Hematopoietic multipotent progenitor cell treated with erythropoietin and hydrocortisone succinate and interleukin-3 and kit ligand, for 15 days (in vitro differentiated cells): ENCODE measurements at regions not wholly inside any gene's neighbourhood (a gene's known extent, or its start where the extent isn't known, plus 50 kb on each side); places are given as distances from the start of the nearest gene placed in this dataset.

Experiments used
- DNase-seq: peaks from one replicate; pipeline ENCODE4 v3.0.0-alpha.2; 2015; ENCODE audit warnings: low spot score

DNA sequence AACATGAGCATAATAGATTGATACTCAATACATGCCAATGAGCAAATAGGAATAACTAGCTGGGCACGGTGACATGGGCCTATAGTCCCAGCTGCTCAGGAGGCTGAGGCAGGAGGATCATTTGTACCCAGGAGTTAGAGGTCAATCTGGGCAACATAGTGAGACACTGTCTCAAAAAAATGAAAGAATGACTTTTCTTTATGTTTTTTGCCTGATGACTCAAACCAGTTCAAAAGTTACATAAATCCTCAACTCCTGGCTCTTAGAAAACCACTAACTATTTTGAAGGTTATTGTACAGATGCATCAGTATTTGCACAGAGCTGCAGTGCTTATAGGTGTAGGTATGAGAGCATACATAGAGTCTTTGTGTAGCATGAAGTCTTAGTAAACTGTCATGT lies 219.2 kb upstream of the RGS6 start:
- DNase-seq, result no peak

DNA sequence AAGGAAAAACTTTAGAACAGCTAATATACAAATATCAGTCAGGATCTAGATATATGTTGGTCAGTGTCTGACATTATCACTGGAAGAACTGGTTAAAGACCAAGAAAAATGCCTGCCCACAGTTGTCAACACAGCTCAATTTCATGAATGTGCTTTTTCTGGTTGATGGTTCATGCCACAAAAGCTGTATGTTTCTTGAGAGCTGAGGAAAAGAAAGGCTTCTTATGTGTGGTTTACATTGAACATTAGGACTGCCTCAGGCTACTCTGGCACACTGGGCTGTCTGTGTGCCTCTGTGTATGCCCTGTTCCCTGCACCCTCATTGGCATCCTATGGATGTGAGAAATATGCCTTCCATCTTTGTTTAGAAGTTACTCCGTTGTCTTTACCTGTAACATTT lies 218.8 kb upstream of the RGS6 start:
- DNase-seq, result no peak

DNA sequence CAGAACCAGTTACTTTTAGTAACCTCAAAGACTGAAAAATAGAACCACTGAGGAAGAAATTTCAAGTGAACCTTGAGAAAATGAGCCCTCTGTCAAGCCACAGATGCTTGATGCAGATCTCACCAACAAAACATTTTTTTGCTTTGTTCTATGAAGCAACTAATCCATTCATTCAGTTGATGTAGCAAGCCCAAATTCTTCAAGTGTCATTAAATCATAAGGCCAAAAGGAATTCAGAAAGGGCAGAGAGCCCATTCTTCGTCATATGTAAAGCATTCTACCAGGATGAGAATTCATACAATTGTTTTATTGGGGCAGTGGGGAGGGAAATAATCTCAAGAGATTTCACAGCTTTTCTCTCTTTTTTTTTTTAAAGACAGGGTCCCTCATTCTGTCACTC lies 218.0 kb upstream of the RGS6 start:
- no peak for DNase-seq

DNA sequence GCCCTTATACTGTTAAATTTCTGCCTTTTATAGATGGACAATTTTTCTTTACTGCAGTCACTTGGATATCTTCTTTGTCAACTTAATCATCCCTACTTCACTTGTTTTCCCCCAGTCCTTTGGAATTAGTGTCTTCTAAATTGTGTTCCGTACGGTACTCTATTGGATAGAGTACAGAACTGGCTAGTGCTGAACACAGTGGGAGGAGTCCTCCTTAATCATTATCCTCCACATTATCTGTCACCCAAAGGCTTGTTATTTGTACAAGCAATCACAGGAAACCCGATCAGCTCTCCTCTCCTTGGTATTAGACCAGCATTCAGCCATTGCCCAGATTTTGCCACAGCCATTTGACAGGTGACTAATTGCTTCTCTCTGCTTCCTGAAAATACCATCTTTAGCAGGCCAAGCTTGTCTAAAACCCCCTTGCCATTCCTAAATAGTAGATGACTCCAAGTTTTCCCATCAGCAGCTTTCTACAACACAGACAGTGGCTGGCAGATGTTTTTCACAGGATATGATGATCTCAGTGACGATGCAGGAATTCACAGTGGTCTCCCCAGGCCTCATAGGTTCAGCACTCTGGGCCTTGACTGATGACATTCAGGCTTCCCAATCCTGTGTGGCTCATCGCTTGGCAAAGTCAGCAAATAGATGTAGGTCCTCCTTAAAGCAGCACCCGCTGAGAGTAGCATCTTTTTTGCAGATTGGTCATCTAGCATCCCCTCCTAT lies 216.0 kb upstream of the RGS6 start:
- no peak for DNase-seq

- peak; percentile 39 for DNase-seq
These were observed 211.1 kb upstream of the RGS6 start for GRCh38 chr14:71720978-71721624.

DNA sequence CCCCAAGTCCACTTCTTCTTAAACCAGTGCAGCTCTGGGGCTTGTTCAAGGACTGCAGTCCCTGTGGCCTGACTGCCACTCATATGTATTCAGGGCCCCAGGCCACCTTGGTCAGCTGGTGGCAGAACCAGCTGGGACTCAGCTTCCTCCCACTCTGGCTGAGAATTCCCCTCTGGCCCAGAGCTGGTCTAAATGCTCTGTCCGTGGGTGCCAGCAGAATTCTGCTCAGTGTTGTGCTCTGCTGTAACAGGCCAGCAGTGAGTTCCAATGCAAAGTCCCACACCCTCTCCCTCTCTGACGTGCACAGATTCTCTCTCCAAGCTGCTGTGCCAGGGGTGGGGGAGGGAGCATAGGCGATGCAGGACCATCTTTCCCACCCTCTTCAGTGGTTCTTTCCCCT lies 210.4 kb upstream of the RGS6 start:
- DNase-seq, result no peak

GRCh38 chr14:71722885-71723284 lies 209.3 kb upstream of the RGS6 start:
- no peak for DNase-seq

DNA sequence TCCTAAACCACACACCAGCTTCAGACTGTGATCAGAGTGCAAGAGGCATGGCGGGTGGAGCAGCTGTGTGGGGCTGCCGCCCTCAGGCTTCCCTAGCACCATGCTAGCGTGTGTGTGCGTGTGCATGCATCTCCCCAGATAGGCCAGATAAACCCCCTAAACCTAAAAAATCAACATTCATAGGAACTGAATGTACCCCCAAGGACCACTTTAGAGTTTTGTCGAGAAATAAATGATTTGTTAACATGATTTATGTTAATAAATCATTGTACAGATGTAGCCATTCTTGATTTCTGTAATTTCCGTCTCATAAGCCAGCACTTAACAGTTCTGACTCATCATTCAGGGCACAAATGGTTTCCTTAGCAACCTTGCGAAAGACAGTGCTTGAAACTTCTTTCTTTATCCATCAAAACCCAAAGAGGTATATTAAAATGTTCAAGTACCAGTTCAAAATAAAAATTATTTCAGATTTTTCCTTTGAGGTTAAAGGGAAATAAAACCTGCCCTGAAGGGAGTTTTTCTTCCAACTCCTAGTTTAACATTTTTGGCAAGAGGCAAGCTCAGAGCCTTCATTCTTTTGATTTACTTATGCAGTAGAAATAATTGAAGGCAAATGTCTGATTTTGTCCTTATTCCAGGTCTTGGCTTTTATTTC lies 206.2 kb upstream of the RGS6 start:
- no peak for DNase-seq

- no peak for DNase-seq
These were observed 205.6 kb upstream of the RGS6 start for GRCh38 chr14:71726580-71727021.

GRCh38 chr14:71728386-71728785 lies 203.8 kb upstream of the RGS6 start:
- DNase-seq, result no peak

- no peak for DNase-seq
These were observed 202.6 kb upstream of the RGS6 start for GRCh38 chr14:71729596-71729995.

- no peak for DNase-seq
These were observed 201.8 kb upstream of the RGS6 start for GRCh38 chr14:71730471-71730870.

- DNase-seq, result no peak
These were observed 201.1 kb upstream of the RGS6 start for GRCh38 chr14:71731096-71731495.

DNA sequence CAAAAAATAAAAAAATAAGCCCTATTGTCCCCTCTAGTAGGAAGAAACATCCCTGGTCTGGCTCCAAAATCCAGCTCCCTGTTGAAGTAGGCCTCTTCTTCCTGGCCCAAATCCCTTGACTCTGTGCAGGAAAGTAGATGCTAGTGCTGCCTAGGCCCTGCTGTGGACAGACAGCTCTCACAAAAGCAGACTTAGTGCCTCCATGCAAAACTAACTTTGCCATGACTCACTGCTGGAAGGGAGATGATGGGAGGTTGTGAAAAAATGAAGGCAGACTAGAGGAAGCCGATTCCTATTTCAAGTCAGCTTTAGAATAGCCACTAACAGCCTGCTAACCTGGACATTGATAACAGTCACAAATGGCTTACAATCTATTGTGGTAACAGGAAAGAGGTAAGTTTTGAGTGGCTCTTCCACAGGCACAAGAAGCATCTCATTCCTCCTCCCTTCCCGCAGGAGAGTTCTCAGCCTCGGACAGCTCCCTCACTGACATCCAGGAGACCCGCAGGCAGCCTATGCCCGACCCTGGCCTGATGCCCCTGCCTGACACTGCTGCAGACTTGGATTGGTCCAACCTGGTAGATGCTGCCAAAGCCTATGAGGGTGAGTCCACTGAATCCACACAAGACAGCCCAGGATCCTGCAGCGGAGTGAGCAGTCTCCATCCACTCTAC lies 198.9 kb upstream of the RGS6 start:
- DNase-seq, result no peak

DNA sequence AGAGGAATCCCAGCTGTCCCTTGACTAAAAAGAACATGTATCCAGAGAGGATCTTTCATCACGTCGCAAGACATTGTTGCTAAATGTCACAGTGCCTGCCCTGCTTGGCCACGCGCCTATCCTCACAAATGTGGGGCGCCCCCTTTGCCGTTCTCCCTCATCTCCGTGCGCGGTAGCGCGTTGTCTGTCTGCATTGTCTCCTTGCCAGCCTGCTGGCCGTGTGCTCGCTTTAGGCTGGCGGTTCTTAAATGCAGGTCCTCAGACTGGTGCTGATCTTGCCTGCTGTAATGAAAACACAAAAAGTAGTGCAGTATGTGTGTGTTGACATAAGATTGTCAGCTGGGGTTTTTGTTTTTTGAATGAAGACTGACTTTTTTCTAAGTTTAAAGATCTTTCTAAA lies 198.2 kb upstream of the RGS6 start:
- DNase-seq, result no peak

DNA sequence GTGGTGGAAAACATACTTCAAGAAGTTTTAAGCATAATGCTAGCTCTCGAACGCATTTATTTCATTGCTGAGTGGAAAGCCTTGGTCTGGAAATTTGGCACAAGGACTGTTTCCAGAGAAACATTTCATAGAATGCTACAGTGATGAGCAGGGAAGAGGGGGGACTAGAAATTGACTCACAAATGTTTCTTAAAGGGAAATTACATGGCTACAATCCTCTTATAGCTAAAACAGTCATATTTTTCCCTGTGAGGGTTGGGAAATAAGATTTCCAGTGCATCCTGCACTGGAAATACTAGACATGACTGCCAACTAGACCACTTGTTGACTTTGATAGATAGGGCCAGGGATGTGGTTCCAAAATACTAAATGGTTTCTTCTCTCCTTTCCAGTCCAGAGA lies 197.3 kb upstream of the RGS6 start:
- DNase-seq, result no peak

DNA sequence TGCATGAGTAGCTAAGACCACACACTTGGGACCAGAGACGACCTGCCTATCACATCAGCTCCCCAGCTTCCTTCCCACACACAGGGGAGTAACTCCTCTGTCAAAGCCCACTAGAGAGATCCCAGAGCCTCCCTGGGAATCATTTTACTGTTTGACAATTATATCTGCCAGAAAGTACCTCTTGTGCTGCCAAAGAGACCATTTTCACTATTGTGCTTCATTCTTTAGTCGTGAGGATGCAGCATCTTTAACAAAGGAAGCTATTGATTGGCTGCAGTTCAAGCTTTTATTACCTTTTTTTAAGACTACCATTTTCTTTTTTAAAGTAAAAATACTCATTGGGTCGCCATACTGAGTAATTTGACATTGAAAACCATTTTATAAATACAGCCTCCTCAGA lies 194.5 kb upstream of the RGS6 start:
- DNase-seq, result no peak

DNA sequence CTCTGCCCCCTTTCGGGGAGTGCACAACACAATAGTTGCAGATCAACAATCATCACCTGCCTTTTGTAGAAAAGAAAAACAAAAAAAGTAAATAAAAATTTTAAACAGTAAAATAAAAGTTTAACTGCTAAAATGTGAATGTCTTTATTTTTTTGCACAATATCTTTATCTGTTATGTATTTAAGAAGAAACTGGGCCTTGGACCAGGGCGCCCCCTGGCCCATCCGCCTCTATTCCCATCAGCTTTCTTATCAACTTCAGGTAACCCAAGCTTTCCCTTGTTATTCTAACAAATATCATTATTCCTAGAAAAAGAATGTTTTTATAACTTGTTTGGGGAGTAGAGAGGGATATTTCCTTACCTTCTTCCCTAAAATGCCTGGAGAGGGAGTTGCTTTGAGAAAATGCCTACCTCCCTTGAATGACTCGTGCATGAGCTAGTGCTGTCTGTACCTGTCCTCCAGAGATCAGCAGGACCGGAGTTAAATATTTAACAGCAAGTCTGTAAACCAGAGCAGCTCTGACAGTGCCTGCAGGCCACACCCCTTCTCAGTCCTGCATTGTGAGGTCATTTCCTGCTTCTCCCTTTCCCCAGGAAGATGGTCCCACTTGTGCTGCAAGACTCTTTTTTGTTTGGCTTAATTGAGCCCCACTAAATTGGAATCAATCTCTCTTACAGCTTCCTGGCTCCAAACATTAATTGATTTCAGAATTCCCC lies 192.8 kb upstream of the RGS6 start:
- no peak for DNase-seq

- no peak for DNase-seq
These were observed 191.0 kb upstream of the RGS6 start for GRCh38 chr14:71741241-71741640.

GRCh38 chr14:71742485-71742884 lies 189.7 kb upstream of the RGS6 start:
- DNase-seq, result no peak

DNA sequence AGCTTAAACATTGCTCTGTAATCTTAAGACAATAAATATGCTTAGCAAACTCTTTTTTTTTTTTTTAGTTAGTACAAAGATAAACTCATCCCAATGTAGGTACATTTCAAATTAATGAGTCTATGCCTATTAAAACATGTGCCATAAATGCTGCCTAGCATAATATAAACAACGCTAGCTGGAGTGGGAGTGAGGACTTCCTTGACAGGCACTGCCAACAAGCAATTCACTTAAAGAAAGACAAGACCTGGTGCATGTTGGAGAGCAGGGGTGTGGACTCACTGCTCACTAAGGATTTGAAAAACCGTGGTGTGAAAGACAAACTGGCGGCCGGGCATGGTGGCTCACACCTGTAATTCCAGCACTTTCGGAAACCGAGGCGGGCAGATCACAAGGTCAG lies 187.2 kb upstream of the RGS6 start:
- no peak for DNase-seq

GRCh38 chr14:71748196-71748595 lies 184.0 kb upstream of the RGS6 start:
- DNase-seq, result no peak
